ENCODE measurements at regions not wholly inside any gene's neighbourhood (a gene's known extent, or its start where the extent isn't known, plus 50 kb on each side); places are given as distances from the start of the nearest gene placed in this dataset.

- no peaks in the 10 kb centered on the region for H3K4me1 Mint-ChIP-seq
- no peak overlapping the region for H3K4me3 ChIP-seq (ENCODE audit: low read length)
- H3K4me3 Mint-ChIP-seq, result no peak overlapping the region
- CTCF ChIA-PET, result interaction anchor here (0.6 kb wide), 1 partner anchor 1946 kb away, joined by 3 read pairs; no protein-coding TSS in a partner anchor
- H3K9me3 Mint-ChIP-seq, result peaks cover 0 to 2% (median 0%) of the 10 kb centered on the region in 11 donors
- H3K27ac Mint-ChIP-seq, result no peak overlapping the region
- POLR2A ChIA-PET, result no interaction called here
- DNase-seq (no peak), ATAC-seq (no peak)
- H3K9me3 ChIP-seq (ENCODE audit: control insufficient read depth in 2 of 3, low read length in 3 of 3), result no peaks in the 10 kb centered on the region
- H3K27ac ChIP-seq (ENCODE audit: low read depth, low read length), result no peak overlapping the region
- peaks cover 18 to 53% (median 39%) of the 10 kb centered on the region in 5 donors for H3K27me3 Mint-ChIP-seq
- no peaks in the 10 kb centered on the region for H3K4me1 ChIP-seq (ENCODE audit: control insufficient read depth in 2 of 2, insufficient read depth in 2 of 2, low read length in 2 of 2)
- intact Hi-C loops (cut with micrococcal nuclease), result no loop called here
- no peaks in the 10 kb centered on the region for H3K36me3 Mint-ChIP-seq
- H3K27me3 ChIP-seq (ENCODE audit: control insufficient read depth in 2 of 2, insufficient read depth in 2 of 2, low read length in 2 of 2), result peaks cover 0 to 3% of the 10 kb centered on the region in 2 donors
- H3K36me3 ChIP-seq (ENCODE audit: control insufficient read depth in 2 of 3, insufficient read depth in 3 of 3, low read length in 3 of 3), result no peaks in the 10 kb centered on the region
Measured at GRCh38 chr7:134372858-134373257, 56.1 kb upstream of the SLC35B4 start.

GRCh38 chr7:134371971-134372370 lies 55.2 kb upstream of the SLC35B4 start:
- peaks cover 0 to 3% of the 10 kb centered on the region in 2 donors for H3K27me3 ChIP-seq (ENCODE audit: control insufficient read depth in 2 of 2, insufficient read depth in 2 of 2, low read length in 2 of 2)
- no peaks in the 10 kb centered on the region for H3K4me1 ChIP-seq (ENCODE audit: control insufficient read depth in 2 of 2, insufficient read depth in 2 of 2, low read length in 2 of 2)
- Mint-ChIP-seq H3K36me3 (no peaks in the 10 kb centered on the region), H3K27ac (no peak overlapping the region), H3K4me1 (no peaks in the 10 kb centered on the region), H3K9me3 (peaks cover 0 to 2% (median 0%) of the 10 kb centered on the region in 11 donors), H3K27me3 (peaks cover 18 to 51% (median 35%) of the 10 kb centered on the region in 5 donors), H3K4me3 (no peak overlapping the region)
- CTCF ChIA-PET, result no interaction called here
- POLR2A ChIA-PET, result no interaction called here
- ATAC-seq (no peak), DNase-seq (no peak)
- no peak overlapping the region for H3K27ac ChIP-seq (ENCODE audit: low read depth, low read length)
- intact Hi-C loops (cut with micrococcal nuclease), result no loop called here
- no peaks in the 10 kb centered on the region for H3K9me3 ChIP-seq (ENCODE audit: control insufficient read depth in 2 of 3, low read length in 3 of 3)
- H3K4me3 ChIP-seq (ENCODE audit: low read length), result no peak overlapping the region
- H3K36me3 ChIP-seq (ENCODE audit: control insufficient read depth in 2 of 3, insufficient read depth in 3 of 3, low read length in 3 of 3), result no peaks in the 10 kb centered on the region

DNA sequence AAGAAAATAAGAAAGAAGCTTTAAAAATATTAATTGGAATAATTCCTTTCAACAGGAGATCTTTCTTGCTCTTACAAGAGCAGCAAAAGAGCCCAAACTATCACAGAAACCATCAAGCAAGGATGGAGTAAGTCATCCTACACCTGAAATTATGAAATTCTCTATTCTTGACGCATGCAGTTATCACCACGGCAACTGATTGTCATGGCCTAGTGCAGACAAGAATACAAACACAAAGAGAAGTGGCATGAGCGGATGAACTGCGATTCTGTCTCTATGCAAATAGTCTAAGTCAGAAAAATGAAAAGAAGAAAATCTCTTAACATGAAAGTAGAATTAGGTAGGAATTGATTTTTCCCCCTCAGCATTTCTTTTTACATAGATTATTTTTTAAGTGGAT lies 54.8 kb upstream of the SLC35B4 start:
- ATAC-seq, result no peak
- CTCF ChIA-PET, result no interaction called here

GRCh38 chr7:134370135-134370534 lies 53.4 kb upstream of the SLC35B4 start:
- ChIA-PET POLR2A (no interaction called here), CTCF (no interaction called here)
- H3K36me3 ChIP-seq (ENCODE audit: control insufficient read depth in 2 of 3, insufficient read depth in 3 of 3, low read length in 3 of 3), result no peaks in the 10 kb centered on the region
- no peak overlapping the region for H3K27ac Mint-ChIP-seq
- no peaks in the 10 kb centered on the region for H3K4me1 ChIP-seq (ENCODE audit: control insufficient read depth in 2 of 2, insufficient read depth in 2 of 2, low read length in 2 of 2)
- no peak for DNase-seq
- no peak overlapping the region for H3K4me3 Mint-ChIP-seq
- H3K27me3 ChIP-seq (ENCODE audit: control insufficient read depth in 2 of 2, insufficient read depth in 2 of 2, low read length in 2 of 2), result peaks cover 0 to 3% of the 10 kb centered on the region in 2 donors
- no peak overlapping the region for H3K27ac ChIP-seq (ENCODE audit: low read depth, low read length)
- peaks cover 13 to 45% (median 29%) of the 10 kb centered on the region in 5 donors for H3K27me3 Mint-ChIP-seq
- peaks cover 0 to 2% (median 0%) of the 10 kb centered on the region in 11 donors for H3K9me3 Mint-ChIP-seq
- H3K4me3 ChIP-seq (ENCODE audit: low read length), result no peak overlapping the region
- H3K9me3 ChIP-seq (ENCODE audit: control insufficient read depth in 2 of 3, low read length in 3 of 3), result no peaks in the 10 kb centered on the region
- H3K36me3 Mint-ChIP-seq, result no peaks in the 10 kb centered on the region
- no peaks in the 10 kb centered on the region for H3K4me1 Mint-ChIP-seq
- intact Hi-C loops (cut with micrococcal nuclease), result no loop called here
- no peak for ATAC-seq

More for the DNA sequence above, 54.8 kb upstream of the SLC35B4 start:
- Histone ChIP-seq H3K4me1 (ENCODE audit: control insufficient read depth in 2 of 2, insufficient read depth in 2 of 2, low read length in 2 of 2) (no peaks in the 10 kb centered on the region), H3K27me3 (ENCODE audit: control insufficient read depth in 2 of 2, insufficient read depth in 2 of 2, low read length in 2 of 2) (peaks cover 0 to 3% of the 10 kb centered on the region in 2 donors), H3K27ac (ENCODE audit: low read depth, low read length) (no peak overlapping the region), H3K4me3 (ENCODE audit: low read length) (no peak overlapping the region), H3K9me3 (ENCODE audit: control insufficient read depth in 2 of 3, low read length in 3 of 3) (no peaks in the 10 kb centered on the region), H3K36me3 (ENCODE audit: control insufficient read depth in 2 of 3, insufficient read depth in 3 of 3, low read length in 3 of 3) (no peaks in the 10 kb centered on the region)
- H3K9me3 Mint-ChIP-seq, result peaks cover 0 to 2% (median 0%) of the 10 kb centered on the region in 11 donors
- H3K27me3 Mint-ChIP-seq, result peaks cover 18 to 51% (median 35%) of the 10 kb centered on the region in 5 donors
- POLR2A ChIA-PET, result no interaction called here
- no peak for DNase-seq
- no peak overlapping the region for H3K27ac Mint-ChIP-seq
- no peaks in the 10 kb centered on the region for H3K36me3 Mint-ChIP-seq
- H3K4me3 Mint-ChIP-seq, result no peak overlapping the region
- intact Hi-C loops (cut with micrococcal nuclease), result no loop called here
- H3K4me1 Mint-ChIP-seq, result no peaks in the 10 kb centered on the region

GRCh38 chr7:134368851-134369544 lies 52.3 kb upstream of the SLC35B4 start:
- H3K4me1 Mint-ChIP-seq, result no peaks in the 10 kb centered on the region
- Histone ChIP-seq H3K4me1 (ENCODE audit: control insufficient read depth in 2 of 2, insufficient read depth in 2 of 2, low read length in 2 of 2) (no peaks in the 10 kb centered on the region), H3K27me3 (ENCODE audit: control insufficient read depth in 2 of 2, insufficient read depth in 2 of 2, low read length in 2 of 2) (peaks cover 0 to 3% of the 10 kb centered on the region in 2 donors), H3K27ac (ENCODE audit: low read depth, low read length) (no peak overlapping the region), H3K4me3 (ENCODE audit: low read length) (no peak overlapping the region), H3K36me3 (ENCODE audit: control insufficient read depth in 2 of 3, insufficient read depth in 3 of 3, low read length in 3 of 3) (no peaks in the 10 kb centered on the region), H3K9me3 (ENCODE audit: control insufficient read depth in 2 of 3, low read length in 3 of 3) (no peaks in the 10 kb centered on the region)
- no peak overlapping the region for H3K4me3 Mint-ChIP-seq
- no peak overlapping the region for H3K27ac Mint-ChIP-seq
- H3K27me3 Mint-ChIP-seq, result peaks cover 13 to 40% (median 30%) of the 10 kb centered on the region in 5 donors
- intact Hi-C loops (cut with micrococcal nuclease), result no loop called here
- DNase-seq (no peak), ATAC-seq (no peak)
- CTCF ChIA-PET, result no interaction called here
- POLR2A ChIA-PET, result no interaction called here
- no peaks in the 10 kb centered on the region for H3K36me3 Mint-ChIP-seq
- H3K9me3 Mint-ChIP-seq, result no peaks in the 10 kb centered on the region

- no peak overlapping the region for H3K4me3 Mint-ChIP-seq
- ChIA-PET CTCF (no interaction called here), POLR2A (no interaction called here)
- intact Hi-C loops (cut with micrococcal nuclease), result no loop called here
- DNase-seq, result no peak
- no peaks in the 10 kb centered on the region for H3K36me3 ChIP-seq (ENCODE audit: control insufficient read depth in 2 of 3, insufficient read depth in 3 of 3, low read length in 3 of 3)
- no peaks in the 10 kb centered on the region for H3K36me3 Mint-ChIP-seq
- no peak overlapping the region for H3K4me3 ChIP-seq (ENCODE audit: low read length)
- H3K27me3 Mint-ChIP-seq, result peaks cover 13 to 39% (median 31%) of the 10 kb centered on the region in 5 donors
- H3K9me3 ChIP-seq (ENCODE audit: control insufficient read depth in 2 of 3, low read length in 3 of 3), result no peaks in the 10 kb centered on the region
- no peaks in the 10 kb centered on the region for H3K4me1 Mint-ChIP-seq
- H3K27me3 ChIP-seq (ENCODE audit: control insufficient read depth in 2 of 2, insufficient read depth in 2 of 2, low read length in 2 of 2), result peaks cover 0 to 3% of the 10 kb centered on the region in 2 donors
- no peak overlapping the region for H3K27ac ChIP-seq (ENCODE audit: low read depth, low read length)
- H3K27ac Mint-ChIP-seq, result no peak overlapping the region
- no peaks in the 10 kb centered on the region for H3K9me3 Mint-ChIP-seq
- no peaks in the 10 kb centered on the region for H3K4me1 ChIP-seq (ENCODE audit: control insufficient read depth in 2 of 2, insufficient read depth in 2 of 2, low read length in 2 of 2)
- no peak for ATAC-seq
Measured at GRCh38 chr7:134367956-134368749, 51.4 kb upstream of the SLC35B4 start.
